GM13976 (cell line): ENCODE measurements at regions not wholly inside any gene's neighbourhood (a gene's known extent, or its start where the extent isn't known, plus 50 kb on each side); places are given as distances from the start of the nearest gene placed in this dataset.

Experiments
- DNase-seq: peaks from one replicate; pipeline ENCODE4 v3.0.0; 2012; ENCODE audit warnings: low spot score
- CTCF ChIP-seq: IDR thresholded peaks from 2 replicates; pipeline ENCODE4 v1.5.1; 2012; ENCODE audit warnings: borderline replicate concordance, mild to moderate bottlenecking; ENCODE audit not compliant: insufficient read depth; ENCODE audit errors: extremely low read depth, missing control alignments, control extremely low read depth
- in situ Hi-C: fragments of 300-500 bp; cut with MboI; formaldehyde crosslinking; loops from one replicate; pipeline ENCODE4 v1.12.0; 2022; ENCODE audit warnings: low sequenced_read_pairs, mixed read lengths, inconsistent platforms; ENCODE audit not compliant: unreplicated experiment

- TF ChIP-seq CTCF = no peak
- in situ Hi-C loops = no loop called here
- no peak for DNase-seq
These were observed 498.6 kb downstream of the CAAP1 start for GRCh38 chr9:26394025-26394424.

- in situ Hi-C loops = no loop called here
- no peak for DNase-seq
- TF ChIP-seq CTCF = no peak
These were observed 500.0 kb downstream of the CAAP1 start for GRCh38 chr9:26392639-26393038.

DNA sequence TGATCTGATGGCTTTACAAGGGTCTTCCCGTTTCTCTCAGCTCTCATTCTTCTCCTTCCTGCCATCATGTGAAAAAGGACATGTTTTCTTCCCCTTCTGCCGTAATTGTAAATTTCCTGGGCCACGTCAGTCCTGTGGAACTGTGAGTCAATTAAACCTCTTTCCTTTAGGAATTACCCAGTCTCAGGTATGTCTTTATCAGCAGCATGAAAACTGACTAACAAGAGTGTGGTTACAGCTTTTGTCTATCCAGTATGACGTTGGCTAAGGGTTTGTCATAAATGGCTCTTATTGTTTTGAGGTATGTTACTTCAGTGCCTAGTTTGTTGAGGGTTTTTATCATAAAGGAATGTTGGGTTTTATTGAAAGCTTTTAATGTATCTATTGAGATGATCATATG is 501.6 kb downstream of the CAAP1 start:
- no peak for TF ChIP-seq CTCF
- in situ Hi-C loops = no loop called here
- DNase-seq = no peak

- in situ Hi-C loops = no loop called here
- TF ChIP-seq CTCF = no peak
- DNase-seq = no peak
These were observed 517.2 kb downstream of the CAAP1 start for GRCh38 chr9:26375448-26375847.

DNA sequence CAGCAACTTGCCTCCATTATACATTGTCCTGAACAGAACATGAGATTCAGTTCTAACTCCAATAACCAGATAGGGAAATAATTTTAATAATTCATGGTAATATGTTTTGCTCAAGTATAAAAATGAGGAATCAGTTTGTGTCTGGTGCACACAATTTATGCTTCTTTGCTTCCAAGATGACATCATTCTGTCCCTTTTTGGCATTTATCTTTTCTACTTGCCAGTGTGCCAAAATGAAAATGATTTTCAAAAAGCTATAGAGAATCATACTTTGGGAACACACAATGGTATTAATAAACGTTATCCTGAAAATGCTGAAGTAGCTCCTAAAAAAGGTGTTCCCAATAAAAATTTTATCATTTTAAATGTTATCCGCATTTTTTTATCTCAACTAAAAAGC is 519.0 kb downstream of the CAAP1 start:
- no peak for DNase-seq
- in situ Hi-C loops = no loop called here
- no peak for TF ChIP-seq CTCF

DNA sequence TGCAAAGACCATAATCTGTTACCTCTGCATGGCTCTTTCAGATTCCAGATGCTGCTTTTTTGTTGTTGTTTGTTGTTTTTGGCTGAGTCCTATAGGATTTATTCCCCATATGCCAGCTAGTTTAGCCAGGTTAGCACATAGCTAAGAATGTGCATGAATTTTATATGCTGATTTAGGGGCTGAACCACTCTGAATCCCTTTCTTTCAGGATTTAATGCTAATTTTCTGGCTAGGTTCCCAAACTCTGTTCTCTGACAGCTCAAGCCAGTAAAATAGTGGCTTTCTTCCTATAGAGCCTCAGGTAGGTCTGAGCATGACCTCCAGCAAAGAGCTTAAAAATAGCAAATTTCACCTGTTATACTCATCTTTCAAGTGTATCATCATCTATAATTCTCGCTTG is 521.4 kb downstream of the CAAP1 start:
- in situ Hi-C loops = no loop called here
- no peak for TF ChIP-seq CTCF
- no peak for DNase-seq

- no peak for DNase-seq
- TF ChIP-seq CTCF = no peak
- in situ Hi-C loops = no loop called here
These were observed 523.5 kb downstream of the CAAP1 start for GRCh38 chr9:26369093-26369492.
